GM12878 (cell line): ENCODE measurements at regions not wholly inside any gene's neighbourhood (a gene's known extent, or its start where the extent isn't known, plus 50 kb on each side); places are given as distances from the start of the nearest gene placed in this dataset.

Source experiments
- GABPA ChIP-seq: IDR thresholded peaks from 2 replicates; pipeline ENCODE4 v1.6.1; 2014; ENCODE audit warnings: antibody characterized with exemption, low read depth, mild to moderate bottlenecking, inconsistent platforms
- RCOR1 ChIP-seq: conservative IDR thresholded peaks from 2 replicates; pipeline ENCODE4 v1.6.1; 2012; ENCODE audit warnings: low read depth, low read length, improper control_type of control experiment
- SIN3A ChIP-seq: IDR thresholded peaks from 2 replicates; pipeline ENCODE4 v1.6.1; 2012; ENCODE audit warnings: low read depth, low read length, improper control_type of control experiment
- TF ChIP-seq, protein P1 (sequence below), 3 experiments: IDR thresholded peaks in 2 of 3; conservative IDR thresholded peaks in 1 of 3; 2 replicates each; pipeline ENCODE4 v1.5.1; 2011; ENCODE audit warnings: low read depth in 3 of 3, low read length in 3 of 3, mild to moderate bottlenecking in 3 of 3, control low read depth in 2 of 3, moderate library complexity in 2 of 3, inconsistent platforms in 1 of 3, mixed read lengths in 1 of 3; ENCODE audit not compliant: control insufficient read depth in 2 of 3, insufficient read depth in 1 of 3; ENCODE audit errors: extremely low read depth in 1 of 3

DNA sequence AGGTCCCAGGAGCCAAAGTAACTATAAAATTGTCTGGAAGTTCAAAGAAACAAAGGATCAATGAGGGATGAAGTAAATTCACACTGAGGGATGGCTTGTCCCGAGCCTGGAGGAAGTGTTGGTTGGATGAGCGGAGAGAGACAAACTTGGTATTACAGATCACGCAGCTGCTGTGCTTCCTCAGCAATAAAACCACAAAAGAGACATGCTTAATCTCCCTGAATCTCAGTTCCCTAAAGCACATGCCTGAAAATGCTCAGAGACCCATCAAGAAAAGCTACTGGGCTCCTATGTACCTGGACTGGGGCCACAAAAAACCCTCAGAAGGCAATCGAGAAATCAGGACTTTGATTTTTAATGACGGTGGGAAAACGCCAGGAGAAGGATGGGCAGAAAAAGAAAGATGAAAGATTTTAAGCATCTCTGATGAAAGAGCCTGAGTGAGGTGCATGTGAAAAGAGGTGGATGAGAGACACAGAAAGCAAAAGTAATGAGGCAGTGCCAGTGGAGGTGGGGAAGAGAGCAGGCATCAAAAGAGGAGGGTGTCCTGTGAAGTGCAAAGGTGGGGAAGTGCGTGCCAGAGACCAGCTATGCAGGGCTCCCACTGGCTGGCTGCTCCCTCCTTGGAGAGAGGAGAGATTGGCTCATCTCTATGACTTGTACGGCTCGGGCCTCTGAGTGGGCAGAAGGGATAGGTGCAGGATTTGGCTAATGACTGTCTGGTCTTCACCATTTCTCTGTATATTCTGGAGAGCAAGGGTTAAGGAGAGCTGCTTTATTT, 143.7 kb downstream of the ABCC12 start:
- TF ChIP-seq RCOR1 (no peak), GABPA (no peak), SIN3A (no peak)
- TF ChIP-seq, protein P1, sequence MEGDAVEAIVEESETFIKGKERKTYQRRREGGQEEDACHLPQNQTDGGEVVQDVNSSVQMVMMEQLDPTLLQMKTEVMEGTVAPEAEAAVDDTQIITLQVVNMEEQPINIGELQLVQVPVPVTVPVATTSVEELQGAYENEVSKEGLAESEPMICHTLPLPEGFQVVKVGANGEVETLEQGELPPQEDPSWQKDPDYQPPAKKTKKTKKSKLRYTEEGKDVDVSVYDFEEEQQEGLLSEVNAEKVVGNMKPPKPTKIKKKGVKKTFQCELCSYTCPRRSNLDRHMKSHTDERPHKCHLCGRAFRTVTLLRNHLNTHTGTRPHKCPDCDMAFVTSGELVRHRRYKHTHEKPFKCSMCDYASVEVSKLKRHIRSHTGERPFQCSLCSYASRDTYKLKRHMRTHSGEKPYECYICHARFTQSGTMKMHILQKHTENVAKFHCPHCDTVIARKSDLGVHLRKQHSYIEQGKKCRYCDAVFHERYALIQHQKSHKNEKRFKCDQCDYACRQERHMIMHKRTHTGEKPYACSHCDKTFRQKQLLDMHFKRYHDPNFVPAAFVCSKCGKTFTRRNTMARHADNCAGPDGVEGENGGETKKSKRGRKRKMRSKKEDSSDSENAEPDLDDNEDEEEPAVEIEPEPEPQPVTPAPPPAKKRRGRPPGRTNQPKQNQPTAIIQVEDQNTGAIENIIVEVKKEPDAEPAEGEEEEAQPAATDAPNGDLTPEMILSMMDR (IDR thresholded peaks at IDR 0.05 in 2 of 3, conservative IDR thresholded peaks at IDR 0.05 in 1 of 3; ENCODE audit: control insufficient read depth in 2 of 3, extremely low read depth in 1 of 3, insufficient read depth in 1 of 3, low read depth in 3 of 3, low read length in 3 of 3): no peak
